ENCODE measurements at regions not wholly inside any gene's neighbourhood (a gene's known extent, or its start where the extent isn't known, plus 50 kb on each side); places are given as distances from the start of the nearest gene placed in this dataset.

DNA sequence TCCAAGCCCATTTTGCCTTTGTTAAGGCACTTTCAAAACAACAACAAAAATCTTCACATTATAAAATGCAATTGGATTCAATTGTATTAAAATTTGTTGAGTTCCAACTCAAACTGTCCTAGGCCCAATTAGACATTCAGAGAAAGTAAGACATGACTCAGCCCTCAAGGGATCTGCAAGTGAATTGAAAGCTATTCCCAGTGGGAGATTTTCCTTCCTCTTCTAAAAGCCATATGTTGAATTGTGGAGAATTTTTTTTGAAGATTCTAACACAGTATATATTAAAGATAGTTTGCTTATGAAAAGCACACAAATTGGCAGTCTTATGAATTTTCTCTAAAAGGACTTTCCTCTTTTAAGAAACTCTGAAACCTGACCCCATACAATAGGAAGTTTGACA is 268.0 kb upstream of the PARD3B start:
- ATAC-seq (ENCODE audit: low read depth) (no peak), DNase-seq (no peak)
- Histone ChIP-seq H3K27me3 (replicated peaks in 1 of 4; ENCODE audit: control extremely low read depth in 1 of 4, control insufficient read depth in 3 of 4, insufficient read depth in 4 of 4, low read length in 3 of 4) (no peaks in the 10 kb centered on the region), H4K20me1 (ENCODE audit: control insufficient read depth, insufficient read depth, low read length, poor library complexity, severe bottlenecking) (no peaks in the 10 kb centered on the region), H3K9ac (ENCODE audit: low read length) (no peak overlapping the region), H3K4me2 (replicated peaks; ENCODE audit: low read depth, low read length, poor library complexity, severe bottlenecking) (no peak overlapping the region), H3K27ac (ENCODE audit: low read length in 2 of 2) (no peak overlapping the region), H3K4me1 (ENCODE audit: control insufficient read depth in 2 of 2, insufficient read depth in 2 of 2, low read length in 2 of 2) (no peaks in the 10 kb centered on the region), H3K4me3 (ENCODE audit: control extremely low read depth in 1 of 5, extremely low read depth in 1 of 5, insufficient read depth in 1 of 5, low read depth in 2 of 5, low read length in 4 of 5) (no peak overlapping the region), H2AFZ (ENCODE audit: insufficient read depth, low read depth, low read length, poor library complexity, severe bottlenecking) (no peak overlapping the region), H3K36me3 (replicated peaks in 1 of 2; ENCODE audit: control extremely low read depth in 1 of 2, control insufficient read depth in 1 of 2, extremely low read depth in 1 of 2, insufficient read depth in 2 of 2, low read length in 1 of 2) (no peaks in the 10 kb centered on the region), H3K79me2 (ENCODE audit: control insufficient read depth, insufficient read depth, low read length) (no peaks in the 10 kb centered on the region), H3K9me3 (ENCODE audit: control extremely low read depth in 1 of 3, control insufficient read depth in 2 of 3, insufficient read depth in 1 of 3, low read length in 2 of 3) (no peaks in the 10 kb centered on the region)
- H3K4me3 Mint-ChIP-seq: no peak overlapping the region
- H3K9me3 Mint-ChIP-seq (ENCODE audit: insufficient read depth): no peaks in the 10 kb centered on the region
- CTCF ChIA-PET: interaction anchor here (0.7 to 1.9 kb wide), 2 partner anchors 17 to 1671 kb away, joined by 6 read pairs; no protein-coding TSS in a partner anchor
- intact Hi-C loops (cut with micrococcal nuclease): no loop called here
- H3K27me3 Mint-ChIP-seq: peaks cover 6% of the 10 kb centered on the region
- no peaks in the 10 kb centered on the region for H3K4me1 Mint-ChIP-seq
- POLR2A ChIA-PET: no interaction called here
- no peak overlapping the region for H3K27ac Mint-ChIP-seq
- TF ChIP-seq EZH2 (IDR thresholded peaks at IDR 0.05; ENCODE audit: borderline replicate concordance, insufficient read depth, low read depth, low read length, poor library complexity, severe bottlenecking) (no peak), CTCF (IDR thresholded peaks at IDR 0.05) (no peak)

DNA sequence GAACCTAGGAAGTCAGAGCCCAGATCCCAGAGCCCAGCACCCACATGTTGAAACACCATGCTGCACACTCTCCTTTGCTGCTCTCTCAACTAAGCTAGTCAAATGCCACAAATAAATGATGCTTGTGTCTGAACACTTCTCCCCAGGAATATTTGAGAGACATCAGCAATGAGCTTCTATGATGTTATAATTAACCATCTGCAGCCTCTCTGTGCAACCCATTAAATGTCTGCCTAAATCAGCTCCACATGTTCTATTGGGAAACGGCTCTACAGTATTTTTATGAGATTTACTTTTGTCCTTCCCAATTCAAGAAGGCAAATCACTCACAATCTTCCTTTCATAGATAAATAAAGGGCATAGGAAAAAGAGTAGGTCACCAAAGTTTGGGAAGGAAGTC is 266.8 kb upstream of the PARD3B start:
- H3K27ac Mint-ChIP-seq: no peak overlapping the region
- H3K79me2 ChIP-seq (ENCODE audit: control insufficient read depth, insufficient read depth, low read length): no peaks in the 10 kb centered on the region
- H3K27ac ChIP-seq (ENCODE audit: low read length in 2 of 2): no peak overlapping the region
- H4K20me1 ChIP-seq (ENCODE audit: control insufficient read depth, insufficient read depth, low read length, poor library complexity, severe bottlenecking): no peaks in the 10 kb centered on the region
- H3K9ac ChIP-seq (ENCODE audit: low read length): no peak overlapping the region
- H3K4me2 ChIP-seq (replicated peaks; ENCODE audit: low read depth, low read length, poor library complexity, severe bottlenecking): no peak overlapping the region
- H3K9me3 Mint-ChIP-seq (ENCODE audit: insufficient read depth): no peaks in the 10 kb centered on the region
- ChIA-PET POLR2A (no interaction called here), CTCF (interaction anchor here (1.9 kb wide), 1 partner anchor 18 kb away, joined by 6 read pairs; no protein-coding TSS in a partner anchor)
- H3K27me3 ChIP-seq (replicated peaks in 1 of 4; ENCODE audit: control extremely low read depth in 1 of 4, control insufficient read depth in 3 of 4, insufficient read depth in 4 of 4, low read length in 3 of 4): no peaks in the 10 kb centered on the region
- ATAC-seq (ENCODE audit: low read depth) (no peak), DNase-seq (no peak)
- TF ChIP-seq EZH2 (IDR thresholded peaks at IDR 0.05; ENCODE audit: borderline replicate concordance, insufficient read depth, low read depth, low read length, poor library complexity, severe bottlenecking) (no peak), CTCF (IDR thresholded peaks at IDR 0.05) (no peak)
- no peaks in the 10 kb centered on the region for H3K36me3 ChIP-seq (replicated peaks in 1 of 2; ENCODE audit: control extremely low read depth in 1 of 2, control insufficient read depth in 1 of 2, extremely low read depth in 1 of 2, insufficient read depth in 2 of 2, low read length in 1 of 2)
- intact Hi-C loops (cut with micrococcal nuclease): no loop called here
- H3K4me1 ChIP-seq (ENCODE audit: control insufficient read depth in 2 of 2, insufficient read depth in 2 of 2, low read length in 2 of 2): no peaks in the 10 kb centered on the region
- WGBS (ENCODE audit: insufficient coverage): no CpG with 5 or more reads among the region's 1 CpG
- H3K27me3 Mint-ChIP-seq: peaks cover 9% of the 10 kb centered on the region
- H3K4me3 ChIP-seq (ENCODE audit: control extremely low read depth in 1 of 5, extremely low read depth in 1 of 5, insufficient read depth in 1 of 5, low read depth in 2 of 5, low read length in 4 of 5): no peak overlapping the region
- no peaks in the 10 kb centered on the region for H3K4me1 Mint-ChIP-seq
- H2AFZ ChIP-seq (ENCODE audit: insufficient read depth, low read depth, low read length, poor library complexity, severe bottlenecking): no peak overlapping the region
- H3K9me3 ChIP-seq (ENCODE audit: control extremely low read depth in 1 of 3, control insufficient read depth in 2 of 3, insufficient read depth in 1 of 3, low read length in 2 of 3): no peaks in the 10 kb centered on the region
- no peak overlapping the region for H3K4me3 Mint-ChIP-seq
